PC-3 (cell line): ENCODE measurements at regions not wholly inside any gene's neighbourhood (a gene's known extent, or its start where the extent isn't known, plus 50 kb on each side); places are given as distances from the start of the nearest gene placed in this dataset.

ENCODE experiments used
- ATAC-seq: fragments of 200-7000 bp; cut with Tn5 transposase; 2 replicates; pipeline ENCODE4 v1.9.1; 2020; ENCODE audit warnings: mild to moderate bottlenecking, moderate library complexity
- BruUV-seq: library from RNA; stranded (reverse); fragments of 400-500 nt; replicated peaks from 2 replicates; lab custom pipeline; 2021; lab: Mats Ljungman, UMichigan
- CTCF ChIA-PET: fragments of 300-600 bp; sonication (Branson Sonifier 250); formaldehyde crosslinking; loops from one replicate; lab custom pipeline; 2022; ENCODE audit warnings: antibody characterized with exemption; lab: Charles Lee
- POLR2A ChIA-PET: fragments of 300-600 bp; sonication (Branson Sonifier 250); formaldehyde crosslinking; loops from one replicate; lab custom pipeline; 2022; ENCODE audit warnings: antibody characterized with exemption; ENCODE audit not compliant: unreplicated experiment; lab: Charles Lee
- DNase-seq: peaks from one replicate; pipeline ENCODE4 v3.0.0-alpha.2; 2015
- H2AFZ ChIP-seq: fragments of 300-600 bp; sonication (generic); 2 replicates; pipeline ENCODE4 v1.6.0; 2016; ENCODE audit warnings: antibody characterized with exemption, low read length
- H3F3A ChIP-seq: fragments of 300-600 bp; sonication (generic); one replicate; pipeline ENCODE4 v1.6.0; 2017; ENCODE audit warnings: antibody characterized with exemption, low read length, control low read depth, mild to moderate bottlenecking; ENCODE audit not compliant: unreplicated experiment
- H3K27ac ChIP-seq: fragments of 300-600 bp; sonication (generic); 2 replicates; pipeline ENCODE4 v1.5.1; 2016; ENCODE audit warnings: mild to moderate bottlenecking, low read length
- H3K27me3 ChIP-seq: fragments of 300-600 bp; sonication (generic); 2 replicates; pipeline ENCODE4 v1.6.1; 2016; ENCODE audit warnings: low read length, mixed read lengths
- H3K36me3 ChIP-seq: fragments of 300-600 bp; sonication (generic); 2 replicates; pipeline ENCODE4 v1.6.1; 2016; ENCODE audit warnings: low read depth, mixed run types, low read length, mixed read lengths
- H3K4me1 ChIP-seq: fragments of 300-600 bp; sonication (generic); 2 replicates; pipeline ENCODE4 v1.5.1; 2016; ENCODE audit warnings: low read length; ENCODE audit not compliant: insufficient read depth
- H3K4me2 ChIP-seq: fragments of 300-600 bp; sonication (generic); 2 replicates; pipeline ENCODE4 v1.6.0; 2016; ENCODE audit warnings: low read length
- H3K4me3 ChIP-seq: fragments of 300-600 bp; sonication (generic); 2 replicates; pipeline ENCODE4 v1.5.1; 2016; ENCODE audit warnings: mild to moderate bottlenecking, low read length, mixed read lengths
- H3K79me2 ChIP-seq: fragments of 300-600 bp; sonication (generic); 2 replicates; pipeline ENCODE4 v1.6.1; 2017; ENCODE audit warnings: low read length, mixed read lengths
- H3K9ac ChIP-seq: fragments of 300-600 bp; sonication (generic); 2 replicates; pipeline ENCODE4 v1.6.0; 2016; ENCODE audit warnings: mild to moderate bottlenecking, low read length
- H3K9me2 ChIP-seq: fragments of 300-600 bp; sonication (generic); replicated peaks from 2 replicates; pipeline ENCODE4 v1.6.1; 2016; ENCODE audit warnings: mixed run types, low read length, mixed read lengths
- H3K9me3 ChIP-seq: fragments of 300-600 bp; sonication (generic); 2 replicates; pipeline ENCODE4 v1.6.1; 2016; ENCODE audit warnings: low read length, mixed read lengths
- H4K20me1 ChIP-seq: fragments of 300-600 bp; sonication (generic); 2 replicates; pipeline ENCODE4 v1.6.1; 2016; ENCODE audit warnings: low read length, mixed read lengths
- CTCF ChIP-seq: fragments of 300-600 bp; sonication (generic); conservative IDR thresholded peaks from 2 replicates; pipeline ENCODE4 v1.5.1; 2017; ENCODE audit warnings: antibody characterized with exemption, low read depth, mild to moderate bottlenecking, low read length
- EZH2 ChIP-seq: fragments of 300-600 bp; sonication (generic); IDR thresholded peaks from one replicate; pipeline ENCODE4 v1.6.1; 2017; ENCODE audit warnings: antibody characterized with exemption, mild to moderate bottlenecking, low read length; ENCODE audit not compliant: unreplicated experiment
- EZH2phosphoT487 ChIP-seq: fragments of 300-600 bp; sonication (generic); IDR thresholded peaks from 2 replicates; pipeline ENCODE4 v1.6.1; 2018; ENCODE audit warnings: mild to moderate bottlenecking, antibody characterized with exemption, low read length, borderline replicate concordance
- intact Hi-C: fragments of 100-400 bp; cut with micrococcal nuclease; formaldehyde crosslinking; loops from 2 replicates; pipeline ENCODE4 v1.9.0; 2023

GRCh38 chrX:46308110-46308509, 237.1 kb downstream of the ZNF674 start:
- TF ChIP-seq CTCF (no peak), EZH2 (no peak), EZH2phosphoT487 (no peak)
- H3K27me3 ChIP-seq: no peaks in the 10 kb centered on the region
- POLR2A ChIA-PET: no interaction called here
- CTCF ChIA-PET: no interaction called here
- H3K79me2 ChIP-seq: no peaks in the 10 kb centered on the region
- no peaks in the 10 kb centered on the region for H3K9me2 ChIP-seq
- intact Hi-C loops: no loop called here
- ATAC-seq (no peak), DNase-seq (no peak)
- no peak overlapping the region for H3K4me2 ChIP-seq
- no peaks in the 10 kb centered on the region for H3K4me1 ChIP-seq
- BruUV-seq: no TSS peak
- H3F3A ChIP-seq: no peaks in the 10 kb centered on the region
- H3K9me3 ChIP-seq: peaks cover 13% of the 10 kb centered on the region; the same call in 1 of the 2 replicates
- no peak overlapping the region for H3K27ac ChIP-seq
- H3K4me3 ChIP-seq: no peak overlapping the region
- H4K20me1 ChIP-seq: no peaks in the 10 kb centered on the region
- no peak overlapping the region for H3K9ac ChIP-seq
- no peak overlapping the region for H2AFZ ChIP-seq
- H3K36me3 ChIP-seq: no peaks in the 10 kb centered on the region; the same call in 1 of the 2 replicates

- no peak for ATAC-seq
- ChIA-PET POLR2A (no interaction called here), CTCF (no interaction called here)
- Histone ChIP-seq H3K27ac (no peak overlapping the region), H3K9me3 (peaks cover 13% of the 10 kb centered on the region; the same call in 1 of the 2 replicates), H2AFZ (no peak overlapping the region), H4K20me1 (no peaks in the 10 kb centered on the region), H3K9me2 (no peaks in the 10 kb centered on the region), H3K27me3 (no peaks in the 10 kb centered on the region), H3K9ac (no peak overlapping the region), H3F3A (no peaks in the 10 kb centered on the region), H3K4me1 (no peaks in the 10 kb centered on the region), H3K4me3 (no peak overlapping the region), H3K4me2 (no peak overlapping the region), H3K79me2 (no peaks in the 10 kb centered on the region), H3K36me3 (no peaks in the 10 kb centered on the region; the same call in 1 of the 2 replicates)
- intact Hi-C loops: no loop called here
- DNase-seq: no peak
- no peak for TF ChIP-seq CTCF
- no peak for TF ChIP-seq EZH2phosphoT487
- TF ChIP-seq EZH2: no peak
- BruUV-seq: no TSS peak
Measured at GRCh38 chrX:46306103-46306502, 239.1 kb downstream of the ZNF674 start.

GRCh38 chrX:46305431-46305830, 239.8 kb downstream of the ZNF674 start:
- BruUV-seq: no TSS peak
- no peaks in the 10 kb centered on the region for H3K79me2 ChIP-seq
- H3K4me2 ChIP-seq: no peak overlapping the region
- no peak overlapping the region for H3K27ac ChIP-seq
- H3K9ac ChIP-seq: no peak overlapping the region
- no peak for DNase-seq
- H3K36me3 ChIP-seq: no peaks in the 10 kb centered on the region; the same call in 1 of the 2 replicates
- POLR2A ChIA-PET: no interaction called here
- no peaks in the 10 kb centered on the region for H3K9me2 ChIP-seq
- H4K20me1 ChIP-seq: no peaks in the 10 kb centered on the region
- ATAC-seq: no peak
- H3K27me3 ChIP-seq: no peaks in the 10 kb centered on the region
- H3K9me3 ChIP-seq: peaks cover 13% of the 10 kb centered on the region; the same call in 1 of the 2 replicates
- intact Hi-C loops: no loop called here
- no peak overlapping the region for H3K4me3 ChIP-seq
- H2AFZ ChIP-seq: no peak overlapping the region
- CTCF ChIA-PET: no interaction called here
- TF ChIP-seq EZH2phosphoT487: no peak
- no peak for TF ChIP-seq CTCF
- no peak for TF ChIP-seq EZH2
- H3F3A ChIP-seq: no peaks in the 10 kb centered on the region
- H3K4me1 ChIP-seq: no peaks in the 10 kb centered on the region
